Esophagus (tissue), 2 donors: ENCODE measurements at regions not wholly inside any gene's neighbourhood (a gene's known extent, or its start where the extent isn't known, plus 50 kb on each side); places are given as distances from the start of the nearest gene placed in this dataset.
"Not testable (repeated sequence)": the region's sequence is repeated elsewhere in the genome, so short reads cannot be mapped to it uniquely, and the experiment has no call there.

Source experiments
- H3K27ac ChIP-seq, 2 donors: one replicate each; pipeline ENCODE4 v1.5.1; 2013; ENCODE audit warnings: low read depth in 2 of 2, mild to moderate bottlenecking in 2 of 2, inconsistent platforms in 1 of 2, low read length in 1 of 2, moderate library complexity in 1 of 2
- H3K27me3 ChIP-seq, 2 donors: one replicate each; pipeline ENCODE4 v1.6.1; 2013; ENCODE audit warnings: low read length in 2 of 2, control low read depth in 1 of 2, mild to moderate bottlenecking in 1 of 2; ENCODE audit not compliant: insufficient read depth in 2 of 2, control insufficient read depth in 1 of 2
- H3K36me3 ChIP-seq, 2 donors: one replicate each; pipeline ENCODE4 v1.6.1; 2013; ENCODE audit warnings: low read length in 1 of 2; ENCODE audit not compliant: control insufficient read depth in 2 of 2, insufficient read depth in 2 of 2
- H3K4me1 ChIP-seq, 2 donors: one replicate each; pipeline ENCODE4 v1.6.1; 2013; ENCODE audit warnings: low read length in 1 of 2; ENCODE audit not compliant: control insufficient read depth in 2 of 2, insufficient read depth in 2 of 2
- H3K4me3 ChIP-seq, 2 donors: one replicate each; pipeline ENCODE4 v1.5.1; 2013; ENCODE audit warnings: low read length in 2 of 2, mild to moderate bottlenecking in 2 of 2, low read depth in 1 of 2, moderate library complexity in 1 of 2
- H3K9me3 ChIP-seq, 2 donors: one replicate each; pipeline ENCODE4 v1.6.1; 2013; ENCODE audit warnings: mild to moderate bottlenecking in 2 of 2, low read depth in 1 of 2, low read length in 1 of 2, moderate library complexity in 1 of 2; ENCODE audit not compliant: control insufficient read depth in 2 of 2, insufficient read depth in 1 of 2
- WGBS, 2 donors: extraction: QIAGEN DNeasy Blood & Tissue Kit; methylation state at CpG; one replicate each; pipeline ENCODE4 v1.1.7; 2013; 5-methylcytosine and 5-hydroxymethylcytosine counted together
- donor health status: healthy with polysubstance abuse.
- donor health status: Bipolar disorder and iron deficiency.

- WGBS, 2 donors = 68 to 73% methylated on average over 3 of the region's 3 CpGs
Measured at GRCh38 chr15:39251413-39252133, 329.3 kb upstream of the THBS1 start.

GRCh38 chr15:39252134-39252470, 328.8 kb upstream of the THBS1 start:
- no peaks in the 10 kb centered on the region for H3K36me3 ChIP-seq
- H3K4me3 ChIP-seq = no peak overlapping the region
- no peak overlapping the region for H3K27ac ChIP-seq
- H3K27me3 ChIP-seq = no peaks in the 10 kb centered on the region
- H3K4me1 ChIP-seq = no peaks in the 10 kb centered on the region
- 90 to 91% methylated on average over 4 of the region's 4 CpGs for WGBS, 2 donors
- H3K9me3 ChIP-seq = no peaks in the 10 kb centered on the region

More at GRCh38 chr15:39251413-39252133, 329.3 kb upstream of the THBS1 start:
- Histone ChIP-seq H3K36me3 (no peaks in the 10 kb centered on the region), H3K27me3 (no peaks in the 10 kb centered on the region), H3K4me1 (no peaks in the 10 kb centered on the region), H3K27ac (no peak overlapping the region), H3K4me3 (no peak overlapping the region), H3K9me3 (no peaks in the 10 kb centered on the region)

DNA sequence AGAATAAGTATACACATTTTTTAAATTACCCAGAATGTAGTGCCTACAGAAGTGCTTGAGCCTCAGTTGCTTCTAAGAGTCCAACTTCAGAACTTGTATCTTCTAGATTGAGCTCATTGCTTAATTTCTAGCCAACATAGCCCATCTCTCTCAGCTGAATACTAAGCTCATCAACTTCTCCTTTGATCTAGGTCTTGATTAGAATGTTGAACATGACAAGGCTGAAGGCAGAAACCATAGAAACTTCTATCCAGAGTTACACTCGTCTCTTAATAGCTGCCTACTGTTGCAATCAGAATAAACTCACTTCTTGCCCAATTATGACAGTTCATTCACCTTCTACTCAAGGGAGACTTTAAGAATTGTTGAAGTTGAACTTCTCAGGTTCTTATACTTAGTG, 327.3 kb upstream of the THBS1 start:
- Histone ChIP-seq H3K36me3 (no peaks in the 10 kb centered on the region), H3K27me3 (no peaks in the 10 kb centered on the region), H3K4me3 (no peak overlapping the region), H3K27ac (no peak overlapping the region), H3K9me3 (no peaks in the 10 kb centered on the region), H3K4me1 (no peaks in the 10 kb centered on the region)
- WGBS, 2 donors = 88 to 93% methylated on average over 1 of the region's 1 CpG

GRCh38 chr15:39254181-39254580, 326.7 kb upstream of the THBS1 start:
- H3K27ac ChIP-seq = no peak overlapping the region
- WGBS, 2 donors = 93 to 96% methylated on average over 4 of the region's 4 CpGs
- no peaks in the 10 kb centered on the region for H3K27me3 ChIP-seq
- H3K36me3 ChIP-seq = no peaks in the 10 kb centered on the region
- no peak overlapping the region for H3K4me3 ChIP-seq
- no peaks in the 10 kb centered on the region for H3K4me1 ChIP-seq
- no peaks in the 10 kb centered on the region for H3K9me3 ChIP-seq

DNA sequence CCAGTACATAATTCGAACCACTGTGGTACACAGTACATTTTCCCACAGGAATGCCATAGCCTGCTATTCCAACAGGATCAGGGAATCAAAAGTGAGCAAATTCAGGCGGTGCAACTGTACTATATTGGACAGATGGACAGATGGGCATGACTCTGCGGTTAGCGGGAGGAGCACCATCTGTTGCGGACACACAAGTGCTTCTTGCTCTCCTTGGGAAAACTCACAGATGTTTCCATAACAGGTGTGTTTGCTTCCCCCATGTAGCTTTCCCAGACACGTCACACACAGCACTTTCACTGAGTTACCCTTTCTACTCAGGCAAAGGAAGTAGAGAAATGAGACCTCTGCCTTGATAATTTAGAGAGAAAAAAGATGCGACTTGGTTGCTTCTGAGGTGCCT, 325.1 kb upstream of the THBS1 start:
- 77 to 94% methylated on average over 7 of the region's 7 CpGs for WGBS, 2 donors
- Histone ChIP-seq H3K27ac (no peak overlapping the region), H3K27me3 (no peaks in the 10 kb centered on the region), H3K4me3 (no peak overlapping the region), H3K36me3 (no peaks in the 10 kb centered on the region), H3K4me1 (no peaks in the 10 kb centered on the region), H3K9me3 (no peaks in the 10 kb centered on the region)

GRCh38 chr15:39260391-39260790, 320.5 kb upstream of the THBS1 start:
- Histone ChIP-seq H3K27me3 (no peaks in the 10 kb centered on the region), H3K36me3 (no peaks in the 10 kb centered on the region), H3K4me1 (no peaks in the 10 kb centered on the region), H3K27ac (no peak overlapping the region), H3K4me3 (no peak overlapping the region), H3K9me3 (no peaks in the 10 kb centered on the region)
- 93 to 97% methylated on average over 1 of the region's 1 CpG for WGBS, 2 donors

- Histone ChIP-seq H3K9me3 (no peaks in the 10 kb centered on the region), H3K27ac (no peak overlapping the region), H3K27me3 (no peaks in the 10 kb centered on the region), H3K36me3 (no peaks in the 10 kb centered on the region), H3K4me3 (no peak overlapping the region), H3K4me1 (no peaks in the 10 kb centered on the region)
Measured at GRCh38 chr15:39260791-39261190, 320.1 kb upstream of the THBS1 start.

- not testable (repeated sequence) for H3K4me3 ChIP-seq, H3K27me3 ChIP-seq, H3K4me1 ChIP-seq, H3K27ac ChIP-seq, H3K36me3 ChIP-seq, H3K9me3 ChIP-seq
- WGBS, 2 donors = 73 to 80% methylated on average over 4 of the region's 4 CpGs
Measured at GRCh38 chr15:39261397-39262183, 319.3 kb upstream of the THBS1 start.

GRCh38 chr15:39262995-39263772, 317.7 kb upstream of the THBS1 start:
- not testable (repeated sequence) for H3K9me3 ChIP-seq, H3K4me3 ChIP-seq, H3K27ac ChIP-seq, H3K27me3 ChIP-seq, H3K36me3 ChIP-seq, H3K4me1 ChIP-seq
- whole genome bisulfite sequencing, 2 donors = 84 to 86% methylated on average over 6 of the region's 6 CpGs
